ENCODE measurements at regions not wholly inside any gene's neighbourhood (a gene's known extent, or its start where the extent isn't known, plus 50 kb on each side); places are given as distances from the start of the nearest gene placed in this dataset.

GRCh38 chr9:86470326-86470725 lies 116.1 kb upstream of the TUT7 start:
- DNase-seq, result no peak

- DNase-seq, result no peak
Measured at GRCh38 chr9:86469476-86470250, 115.5 kb upstream of the TUT7 start.

GRCh38 chr9:86464242-86464641 lies 110.0 kb upstream of the TUT7 start:
- no peak for DNase-seq

- DNase-seq, result no peak
Measured at GRCh38 chr9:86460216-86461002, 106.2 kb upstream of the TUT7 start.

- DNase-seq, result no peak
Measured at GRCh38 chr9:86459599-86460155, 105.5 kb upstream of the TUT7 start.

- no peak for DNase-seq
Measured at GRCh38 chr9:86459191-86459590, 105.0 kb upstream of the TUT7 start.

GRCh38 chr9:86458191-86458855 lies 104.1 kb upstream of the TUT7 start:
- DNase-seq, result no peak

- DNase-seq, result no peak
Measured at GRCh38 chr9:86456416-86456815, 102.2 kb upstream of the TUT7 start.

GRCh38 chr9:86454701-86455615 lies 100.7 kb upstream of the TUT7 start:
- no peak for DNase-seq

GRCh38 chr9:86452201-86452828 lies 98.1 kb upstream of the TUT7 start:
- DNase-seq, result no peak

- no peak for DNase-seq
Measured at GRCh38 chr9:86449246-86449645, 95.0 kb upstream of the TUT7 start.

GRCh38 chr9:86445671-86446070 lies 91.5 kb upstream of the TUT7 start:
- DNase-seq, result no peak

GRCh38 chr9:86443992-86444391 lies 89.8 kb upstream of the TUT7 start:
- DNase-seq, result no peak

- peak in 1 of 2 experiments; percentile 75 for DNase-seq
Measured at GRCh38 chr9:86434039-86434726, 80.0 kb upstream of the TUT7 start.

GRCh38 chr9:86424251-86424891 lies 70.2 kb upstream of the TUT7 start:
- no peak for DNase-seq

- DNase-seq, result peak in 1 of 2 experiments; percentile 58
Measured at GRCh38 chr9:86413971-86414880, 60.0 kb upstream of the TUT7 start.

GRCh38 chr9:86410281-86410680 lies 56.1 kb upstream of the TUT7 start:
- no peak for DNase-seq

- no peak for DNase-seq
Measured at GRCh38 chr9:86408121-86408520, 53.9 kb upstream of the TUT7 start.

- no peak for DNase-seq
Measured at GRCh38 chr9:86407022-86407421, 52.8 kb upstream of the TUT7 start.

- no peak for DNase-seq
Measured at GRCh38 chr9:86406366-86406765, 52.2 kb upstream of the TUT7 start.
